GM23338 (cell line): ENCODE measurements at regions not wholly inside any gene's neighbourhood (a gene's known extent, or its start where the extent isn't known, plus 50 kb on each side); places are given as distances from the start of the nearest gene placed in this dataset.

Experiments used
- CTCF ChIP-seq, 2 experiments: fragments of 200-600 bp in 1 of 2; sonication (generic) in 1 of 2; conservative IDR thresholded peaks; 2 replicates each; pipeline versions ENCODE4 v1.5.1 to v1.6.1; 2016 to 2017; ENCODE audit warnings: antibody characterized with exemption in 2 of 2, low read depth in 2 of 2, mild to moderate bottlenecking in 2 of 2, moderate library complexity in 1 of 2
- EZH2 ChIP-seq: fragments of 200-600 bp; sonication (generic); IDR thresholded peaks from one replicate; pipeline ENCODE4 v1.8.0; 2017; ENCODE audit warnings: antibody characterized with exemption, mild to moderate bottlenecking, low read depth; ENCODE audit not compliant: unreplicated experiment
- EZH2phosphoT487 ChIP-seq: fragments of 200-600 bp; sonication (generic); IDR thresholded peaks from one replicate; pipeline ENCODE4 v1.8.1; 2018; ENCODE audit warnings: antibody characterized with exemption; ENCODE audit not compliant: unreplicated experiment
- JUNB ChIP-seq: IDR thresholded peaks from one replicate; pipeline ENCODE4 v1.6.1; 2016; ENCODE audit warnings: antibody characterized with exemption; ENCODE audit not compliant: unreplicated experiment
- POLR2AphosphoS5 ChIP-seq: IDR thresholded peaks from 2 replicates; pipeline ENCODE4 v1.6.1; 2016; ENCODE audit warnings: antibody characterized with exemption, low read depth
- REST ChIP-seq: IDR thresholded peaks from one replicate; pipeline ENCODE4 v1.6.1; 2018; ENCODE audit warnings: antibody characterized with exemption; ENCODE audit not compliant: unreplicated experiment
- ZNF331 ChIP-seq: fragments of 250-450 bp; sonication (Bioruptor Pico); IDR thresholded peaks from 2 replicates; pipeline ENCODE4 v1.5.0; 2020; ENCODE audit warnings: low read depth, mild to moderate bottlenecking, moderate library complexity

- TF ChIP-seq EZH2, result no peak
- no peak for TF ChIP-seq REST
- no peak for TF ChIP-seq POLR2AphosphoS5
- TF ChIP-seq CTCF (conservative IDR thresholded peaks at IDR 0.05; ENCODE audit: low read depth in 2 of 2), result no peak
- TF ChIP-seq JUNB, result no peak
- TF ChIP-seq EZH2phosphoT487, result no peak
- no peak for TF ChIP-seq ZNF331
These were observed 57.1 kb upstream of the DYNC1I1 start for GRCh38 chr7:95715274-95715673.
